ENCODE measurements at regions not wholly inside any gene's neighbourhood (a gene's known extent, or its start where the extent isn't known, plus 50 kb on each side); places are given as distances from the start of the nearest gene placed in this dataset.

DNA sequence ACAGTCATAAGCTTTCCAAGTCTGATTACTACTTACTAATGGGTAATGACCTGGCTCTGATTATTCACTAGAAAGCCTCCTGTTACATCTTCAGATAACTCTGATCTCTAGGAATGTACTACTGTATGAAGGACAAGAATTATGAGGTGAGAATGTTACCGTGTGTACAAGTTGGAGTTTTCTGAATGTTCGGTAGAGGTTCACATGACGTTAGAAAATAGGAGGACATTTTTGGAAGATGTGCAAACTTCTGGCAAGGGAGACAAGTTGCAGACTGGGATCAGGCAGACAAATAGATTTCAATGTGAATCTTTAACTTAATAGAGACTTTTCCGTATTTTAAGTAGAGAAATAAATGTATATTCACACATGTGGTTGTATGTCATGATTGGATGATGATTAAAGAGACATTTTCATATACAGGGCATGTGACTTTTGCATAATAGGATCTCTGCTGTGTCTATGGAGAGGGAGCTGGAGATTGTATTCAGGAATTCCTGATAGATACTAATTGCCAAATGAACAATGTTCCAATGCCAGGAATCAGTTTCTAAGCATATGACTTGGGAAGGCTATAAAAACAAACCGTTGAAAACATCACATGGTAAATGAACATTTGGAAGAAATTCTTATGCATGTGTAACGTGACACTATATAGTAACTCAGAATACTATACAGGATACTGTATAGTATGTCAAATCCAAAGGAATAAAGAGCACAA is 1695.8 kb upstream of the PIK3C3 start:
- TF ChIP-seq EP300 (IDR thresholded peaks at IDR 0.05), result no peak
- TF ChIP-seq, protein P1, sequence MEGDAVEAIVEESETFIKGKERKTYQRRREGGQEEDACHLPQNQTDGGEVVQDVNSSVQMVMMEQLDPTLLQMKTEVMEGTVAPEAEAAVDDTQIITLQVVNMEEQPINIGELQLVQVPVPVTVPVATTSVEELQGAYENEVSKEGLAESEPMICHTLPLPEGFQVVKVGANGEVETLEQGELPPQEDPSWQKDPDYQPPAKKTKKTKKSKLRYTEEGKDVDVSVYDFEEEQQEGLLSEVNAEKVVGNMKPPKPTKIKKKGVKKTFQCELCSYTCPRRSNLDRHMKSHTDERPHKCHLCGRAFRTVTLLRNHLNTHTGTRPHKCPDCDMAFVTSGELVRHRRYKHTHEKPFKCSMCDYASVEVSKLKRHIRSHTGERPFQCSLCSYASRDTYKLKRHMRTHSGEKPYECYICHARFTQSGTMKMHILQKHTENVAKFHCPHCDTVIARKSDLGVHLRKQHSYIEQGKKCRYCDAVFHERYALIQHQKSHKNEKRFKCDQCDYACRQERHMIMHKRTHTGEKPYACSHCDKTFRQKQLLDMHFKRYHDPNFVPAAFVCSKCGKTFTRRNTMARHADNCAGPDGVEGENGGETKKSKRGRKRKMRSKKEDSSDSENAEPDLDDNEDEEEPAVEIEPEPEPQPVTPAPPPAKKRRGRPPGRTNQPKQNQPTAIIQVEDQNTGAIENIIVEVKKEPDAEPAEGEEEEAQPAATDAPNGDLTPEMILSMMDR (IDR thresholded peaks at IDR 0.05), result no peak
